Activated CD4-positive, alpha-beta T cell treated with anti-CD3 and anti-CD28 coated beads, Interleukin-2, amount 50 U/mL, for 4 hours (primary cell): ENCODE measurements at regions not wholly inside any gene's neighbourhood (a gene's known extent, or its start where the extent isn't known, plus 50 kb on each side); places are given as distances from the start of the nearest gene placed in this dataset.
"Not testable (repeated sequence)": the region's sequence is repeated elsewhere in the genome, so short reads cannot be mapped to it uniquely, and the experiment has no call there.

ENCODE experiments used
- DNase-seq, 2 experiments: peaks; one replicate each; pipeline ENCODE4 v3.0.0-alpha.2; 2020

DNA sequence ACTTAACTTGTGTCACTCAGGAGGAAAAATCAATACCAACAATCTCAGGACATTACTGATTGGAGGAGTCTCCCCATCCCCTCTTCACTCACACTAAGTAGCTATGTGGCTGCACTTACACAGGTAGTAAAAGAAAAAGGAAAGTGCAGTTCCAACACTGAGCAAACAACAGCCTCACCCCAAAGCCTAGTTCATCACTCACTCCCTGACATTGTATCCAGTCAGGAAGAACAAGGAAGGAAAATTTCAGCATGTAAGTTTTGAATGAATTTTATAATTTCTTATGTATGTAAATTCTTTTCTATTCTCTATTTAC lies 273.4 kb downstream of the IGSF11 start:
- DNase-seq, result no peak

DNA sequence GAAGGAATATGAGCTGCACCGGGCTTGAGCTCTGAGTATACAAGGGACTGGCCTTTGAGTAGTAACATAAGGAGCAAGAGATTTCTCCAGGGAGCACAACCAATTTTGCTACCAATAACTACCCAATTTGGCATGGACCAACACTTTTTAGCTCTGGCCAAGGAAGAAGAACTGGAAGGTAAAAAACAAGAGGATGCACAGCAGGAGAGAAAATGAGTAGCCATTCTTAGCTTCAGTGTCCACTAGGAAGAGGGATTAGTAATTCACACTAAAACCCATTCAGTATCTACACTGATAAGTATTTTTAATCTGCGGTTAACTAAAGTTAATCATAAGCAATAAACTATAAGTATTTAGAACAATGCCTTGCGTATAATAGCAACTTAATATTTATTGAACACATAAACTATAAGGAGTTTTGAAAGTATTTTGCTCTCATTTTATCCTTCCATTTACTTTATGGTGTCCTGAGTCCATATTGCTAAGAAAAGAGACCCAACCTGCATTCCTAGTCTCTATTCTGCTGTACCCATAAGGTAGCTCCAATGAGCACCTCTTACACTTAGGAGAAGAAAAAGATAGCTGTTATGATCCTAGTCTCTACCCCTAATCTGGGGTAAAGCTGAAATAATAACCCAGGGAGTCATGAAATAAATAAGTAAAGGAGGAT lies 268.9 kb downstream of the IGSF11 start:
- no peak for DNase-seq

DNA sequence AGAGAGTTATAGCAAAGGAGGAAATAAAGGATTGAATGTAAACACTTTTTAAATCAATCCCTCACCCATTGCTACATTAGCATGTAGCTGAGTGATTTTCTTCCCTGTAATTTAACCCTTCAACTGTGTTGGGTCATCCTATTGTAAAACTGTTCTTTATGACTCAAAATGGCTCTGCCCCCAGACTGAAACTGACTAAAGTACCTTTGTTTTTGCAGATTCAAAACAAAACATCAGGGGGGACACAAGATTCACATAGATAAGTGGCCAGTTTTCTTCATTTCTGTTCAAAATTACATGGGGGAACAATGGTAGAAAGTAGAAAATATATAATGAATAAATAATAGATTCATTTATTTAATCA lies 268.4 kb downstream of the IGSF11 start:
- DNase-seq, result no peak

DNA sequence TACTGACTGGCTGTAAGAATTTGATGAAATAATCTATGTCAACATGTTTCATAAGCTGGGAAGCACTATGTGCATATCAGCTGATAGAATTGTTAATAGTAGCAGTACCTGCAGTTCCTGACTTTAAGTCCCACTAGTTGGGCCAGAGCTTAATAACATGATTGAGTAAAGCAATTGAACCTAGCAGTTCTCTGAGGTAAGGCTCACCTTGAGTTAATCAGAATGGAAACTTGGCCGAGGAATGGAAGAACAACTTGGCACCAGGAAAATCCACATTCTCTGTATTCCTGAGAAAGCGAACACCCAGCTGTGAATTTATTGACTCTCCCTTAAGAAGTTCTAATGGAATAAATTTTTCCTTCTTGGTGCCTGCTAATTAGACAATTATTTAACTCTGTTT lies 262.6 kb downstream of the IGSF11 start:
- no peak for DNase-seq

DNA sequence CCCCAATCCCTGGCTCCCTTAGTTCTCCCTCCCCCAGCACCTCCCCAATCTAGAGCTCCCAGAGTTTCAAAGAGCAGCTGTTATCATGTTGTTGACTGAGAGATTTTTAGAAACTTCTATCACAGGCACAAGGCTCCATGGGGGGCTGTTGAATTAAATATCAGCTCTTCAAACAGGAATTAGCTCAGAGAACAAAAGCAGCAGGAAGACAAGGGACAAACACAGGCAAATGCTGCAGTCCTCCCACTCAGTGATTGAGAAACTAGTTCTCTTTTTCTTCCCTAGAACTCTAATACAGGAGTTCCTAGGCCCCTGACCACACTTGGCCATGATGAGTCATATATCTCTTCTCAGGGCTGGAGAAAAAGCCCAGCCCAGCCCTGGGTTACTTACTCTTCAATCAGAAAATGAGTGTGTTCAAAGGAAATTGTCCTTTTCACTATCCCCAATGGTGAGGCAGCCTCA lies 262.1 kb downstream of the IGSF11 start:
- no peak for DNase-seq

DNA sequence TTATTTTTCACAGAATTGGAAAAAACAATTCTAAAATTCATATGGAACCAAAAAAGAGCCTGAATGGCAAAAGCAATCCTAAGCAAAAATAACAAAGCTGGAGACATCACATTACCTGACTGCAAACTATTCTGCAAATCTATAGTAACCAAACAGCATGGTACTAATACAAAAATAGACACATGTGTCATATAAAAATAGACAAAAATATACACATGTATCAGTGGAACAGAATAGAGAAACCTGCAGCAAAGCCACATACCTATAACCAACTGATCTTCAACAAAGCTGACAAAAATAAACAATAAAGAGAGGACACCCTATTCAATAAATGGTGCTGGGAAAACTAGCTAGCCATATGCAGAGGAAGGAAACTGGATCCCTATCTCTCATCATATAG lies 259.6 kb downstream of the IGSF11 start:
- DNase-seq, result no peak

DNA sequence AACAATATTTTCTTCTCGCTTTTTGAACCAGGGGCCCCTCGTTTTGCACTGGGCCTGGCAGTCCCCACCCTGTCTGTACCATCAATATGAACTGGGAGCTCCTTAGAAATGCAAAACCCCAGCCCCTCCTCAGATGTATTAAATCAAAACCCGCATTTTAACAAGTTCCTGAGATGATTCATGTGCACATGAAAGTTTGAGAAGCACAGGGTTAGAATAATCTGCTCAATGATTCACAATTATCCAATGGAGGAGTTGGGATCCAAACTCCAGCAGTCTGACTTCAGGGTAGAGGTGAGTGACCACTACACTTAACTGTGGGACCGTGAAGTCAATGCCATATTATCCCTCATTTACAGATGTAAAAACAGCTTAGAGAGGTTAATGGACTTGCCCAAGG lies 256.4 kb downstream of the IGSF11 start:
- DNase-seq, result no peak

DNA sequence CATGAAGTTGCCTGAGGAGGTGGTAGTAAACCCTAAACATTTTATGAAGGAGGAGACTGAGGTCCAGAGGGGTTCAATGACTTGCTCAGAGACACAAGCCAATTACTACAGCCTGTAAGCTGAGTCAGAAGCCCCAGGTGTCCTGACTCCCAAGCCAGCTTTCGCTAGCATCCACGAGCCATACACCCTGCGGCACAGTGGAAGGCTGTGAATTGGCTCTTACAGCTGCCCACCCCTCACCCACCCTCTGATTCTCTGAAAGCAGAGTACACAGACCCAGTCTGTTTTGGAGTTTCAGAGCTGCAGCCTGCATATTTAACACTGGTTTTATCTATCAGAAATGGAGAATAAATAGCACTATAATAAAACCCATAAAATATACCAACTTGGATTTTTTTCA lies 253.4 kb downstream of the IGSF11 start:
- no peak for DNase-seq

DNA sequence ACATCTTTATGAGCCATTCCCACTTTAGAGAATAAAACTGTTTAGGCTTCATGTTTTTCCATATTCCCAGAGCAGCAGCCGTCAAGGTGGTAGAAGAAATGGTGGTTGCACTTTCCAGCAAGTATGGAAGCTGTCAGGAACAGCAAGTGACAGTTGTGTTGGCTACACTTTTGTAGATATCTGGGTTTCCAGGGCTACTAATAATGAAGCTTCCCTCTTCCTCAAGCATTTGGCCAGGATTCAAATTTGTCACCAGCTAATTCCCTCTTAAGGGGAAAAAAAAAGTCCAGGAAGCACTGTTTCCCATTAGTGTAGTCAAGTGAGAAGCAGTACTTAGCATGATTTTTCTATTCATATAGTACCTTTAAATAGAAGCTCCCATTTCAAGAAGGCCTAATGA lies 252.8 kb downstream of the IGSF11 start:
- DNase-seq, result no peak

DNA sequence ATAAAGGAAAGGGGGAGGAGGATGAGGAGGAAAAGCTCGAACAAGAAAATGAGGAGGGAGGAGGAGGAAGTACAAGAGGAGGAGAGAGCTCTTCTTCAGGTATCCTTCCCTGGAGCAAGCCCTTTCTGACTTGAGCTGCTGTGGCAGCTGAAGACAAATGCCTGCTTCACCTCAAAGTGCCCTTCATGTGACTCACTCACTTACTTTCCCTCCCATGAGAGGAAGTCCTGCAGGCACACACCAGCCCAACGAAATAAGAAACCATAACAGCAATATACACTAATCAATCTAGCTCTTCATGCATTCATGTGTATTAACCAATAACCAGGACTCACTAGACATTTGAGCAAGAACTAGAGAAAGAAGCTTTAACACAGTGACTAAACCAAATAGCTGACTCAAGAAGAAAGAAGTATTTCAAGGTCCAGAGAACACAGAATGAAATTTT lies 251.9 kb downstream of the IGSF11 start:
- DNase-seq, result no peak

DNA sequence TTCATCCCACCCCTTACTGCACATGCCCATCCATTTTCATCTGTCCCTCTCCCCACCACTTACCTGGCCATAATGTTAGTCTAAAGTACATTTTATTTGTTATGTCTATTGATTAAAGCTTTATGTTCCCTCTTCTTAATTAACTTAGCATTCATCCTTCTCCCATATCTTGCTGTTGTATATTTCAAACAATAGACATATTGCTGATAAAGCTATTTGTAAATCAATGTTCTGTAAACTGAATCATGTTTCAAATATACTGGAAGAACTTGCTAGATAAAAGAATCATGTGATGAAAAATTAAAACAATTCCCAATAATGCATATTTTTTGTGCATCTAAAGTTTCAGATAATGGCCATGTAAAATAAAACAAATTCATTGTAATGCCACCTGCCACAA lies 249.2 kb downstream of the IGSF11 start:
- no peak for DNase-seq

DNA sequence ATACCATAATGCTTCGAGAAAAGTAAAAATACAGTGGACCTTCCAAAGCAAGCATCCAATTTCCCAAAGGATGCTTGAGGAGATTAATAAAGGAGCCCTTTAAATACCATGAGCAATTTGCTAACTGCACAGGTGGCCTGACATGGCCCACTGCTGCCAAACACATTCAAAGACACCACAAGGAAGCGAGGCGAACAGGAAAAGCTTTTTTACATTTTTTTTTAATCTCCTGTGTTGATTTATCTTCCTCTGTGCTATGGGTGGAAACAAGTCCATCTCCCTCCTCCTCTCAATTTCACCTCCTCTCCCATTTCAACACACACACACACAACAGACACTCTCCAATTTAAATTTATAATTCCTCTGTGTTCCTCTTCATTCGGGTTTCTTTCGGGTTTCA lies 243.4 kb downstream of the IGSF11 start:
- DNase-seq, result no peak

DNA sequence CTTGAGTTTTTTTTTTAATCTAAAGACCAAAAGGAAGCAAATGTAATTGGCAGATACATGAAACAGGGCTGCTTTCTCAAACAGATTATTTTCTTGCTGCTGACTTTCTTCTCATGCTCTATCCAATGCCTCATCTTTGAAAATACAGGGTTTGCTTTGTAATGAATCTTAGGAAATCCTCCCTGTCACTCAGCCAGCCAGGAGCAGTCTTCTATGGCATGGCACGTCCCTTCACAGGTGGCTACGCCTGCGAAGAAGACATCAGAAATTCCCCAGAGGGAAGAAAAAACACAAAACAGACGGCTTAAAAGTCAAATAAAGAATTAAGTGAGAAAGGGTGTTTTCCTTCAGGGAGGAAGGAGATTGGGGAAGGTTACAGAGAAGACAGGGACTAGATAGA lies 242.5 kb downstream of the IGSF11 start:
- no peak for DNase-seq

DNA sequence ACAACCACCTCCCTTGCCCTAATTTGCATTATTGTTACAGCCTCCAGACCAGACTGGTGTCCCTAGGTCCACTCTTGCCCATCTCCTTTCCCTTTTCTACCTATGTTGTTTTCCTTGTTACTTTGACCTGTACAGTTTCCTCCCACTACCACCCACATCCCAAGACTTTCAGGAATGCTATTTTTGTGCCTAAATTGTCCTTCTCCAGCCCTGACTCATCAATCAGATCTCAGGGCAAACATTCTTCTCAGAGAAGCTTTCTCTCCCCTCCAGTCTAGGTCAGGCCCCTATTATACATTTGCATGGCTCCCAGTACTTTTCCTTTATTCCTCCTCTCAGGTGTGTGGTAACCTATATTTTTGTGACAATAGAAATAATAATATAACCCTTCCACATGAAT lies 241.5 kb downstream of the IGSF11 start:
- no peak for DNase-seq

DNA sequence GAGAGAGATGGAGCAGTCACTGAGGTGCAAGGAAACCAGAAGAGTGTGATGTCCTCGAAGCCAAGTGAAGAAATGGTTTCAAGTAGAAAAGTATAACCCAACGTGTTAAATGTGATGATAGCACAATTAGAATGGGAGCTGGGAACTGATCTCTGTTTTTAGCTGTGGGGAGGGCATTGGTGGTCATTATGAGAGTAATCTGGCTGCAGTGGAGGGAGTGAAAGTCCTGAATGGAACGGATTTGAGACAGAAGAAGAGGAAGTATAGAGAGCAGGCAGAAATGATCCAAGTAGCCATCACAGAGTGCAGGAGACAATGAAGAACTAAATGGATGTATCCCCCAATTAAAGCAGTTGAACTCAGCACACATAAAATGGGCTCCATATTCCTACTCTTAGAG lies 235.3 kb downstream of the IGSF11 start:
- no peak for DNase-seq

DNA sequence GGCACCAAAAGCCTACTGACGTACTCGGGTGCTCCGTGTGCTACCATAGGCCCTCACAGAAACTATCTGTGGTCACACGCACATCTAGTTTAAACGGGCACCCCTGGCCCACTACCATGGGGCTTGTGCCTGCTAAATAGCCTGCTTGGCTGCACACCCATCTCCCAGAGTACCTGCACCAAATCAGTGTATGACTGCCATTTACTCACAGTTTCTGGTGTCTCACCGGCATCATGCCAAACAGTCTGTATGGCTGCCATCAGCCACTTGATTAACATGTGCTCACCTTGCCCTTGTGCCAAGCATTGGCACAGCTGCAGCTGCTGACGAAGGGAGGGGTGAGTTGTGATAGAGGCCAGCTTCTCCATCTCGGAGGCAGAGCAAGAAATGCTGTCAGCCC lies 232.7 kb downstream of the IGSF11 start:
- DNase-seq, result no peak

DNA sequence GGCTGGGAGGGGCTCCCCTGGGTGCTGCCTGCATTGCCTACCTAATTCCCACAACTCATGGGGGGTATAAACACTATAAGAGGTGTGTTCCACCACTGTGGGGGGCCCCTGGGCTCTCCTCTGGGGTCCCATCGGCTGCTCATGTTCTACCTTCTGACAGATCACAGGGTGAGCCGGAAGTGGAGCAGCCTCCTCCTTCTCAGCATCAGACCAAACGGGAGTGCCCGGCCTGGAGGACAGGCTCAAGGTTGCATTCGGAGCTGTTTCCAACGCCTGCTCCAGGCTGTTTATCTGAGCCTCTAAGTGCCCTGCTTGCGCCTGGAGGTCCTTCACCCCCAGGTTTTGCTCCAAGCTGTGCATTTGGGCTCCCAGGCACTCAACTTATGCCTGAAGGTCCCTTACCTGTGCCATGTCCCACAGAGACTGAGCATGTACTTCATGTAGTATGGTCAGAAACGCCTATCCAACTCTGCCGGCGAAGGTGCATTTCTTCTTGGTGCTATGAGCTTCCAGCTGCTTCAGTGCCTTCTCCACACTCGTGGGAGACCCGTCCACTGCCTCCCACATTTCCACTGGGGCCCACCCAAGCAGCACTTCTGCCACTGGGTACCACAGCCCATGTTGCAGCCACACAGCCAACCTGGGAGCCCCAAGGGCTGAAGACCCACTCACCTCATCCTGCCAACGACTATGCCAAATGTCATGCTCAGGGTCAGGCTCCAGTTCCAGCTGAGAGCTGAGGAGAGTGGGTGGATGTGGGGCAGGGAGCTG lies 232.1 kb downstream of the IGSF11 start:
- no peak for DNase-seq

DNA sequence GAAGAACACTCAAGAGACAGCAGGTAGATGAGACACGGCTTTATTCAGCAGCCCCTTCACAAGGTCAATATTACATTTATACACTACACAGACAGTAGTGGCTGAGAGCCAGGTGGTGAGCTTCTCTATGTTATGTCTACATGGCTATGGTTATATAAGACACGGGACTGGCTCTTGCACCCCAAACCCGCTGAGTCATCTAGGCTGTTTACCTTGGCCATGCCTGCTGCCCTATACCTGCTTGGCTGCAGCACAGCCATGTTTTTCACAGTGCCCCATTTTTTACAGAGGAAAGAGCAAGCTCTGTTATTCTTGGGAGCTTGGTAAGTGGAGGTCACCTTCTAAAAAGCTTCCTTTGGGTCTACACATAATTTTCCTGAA lies 231.6 kb downstream of the IGSF11 start:
- no peak for DNase-seq

DNA sequence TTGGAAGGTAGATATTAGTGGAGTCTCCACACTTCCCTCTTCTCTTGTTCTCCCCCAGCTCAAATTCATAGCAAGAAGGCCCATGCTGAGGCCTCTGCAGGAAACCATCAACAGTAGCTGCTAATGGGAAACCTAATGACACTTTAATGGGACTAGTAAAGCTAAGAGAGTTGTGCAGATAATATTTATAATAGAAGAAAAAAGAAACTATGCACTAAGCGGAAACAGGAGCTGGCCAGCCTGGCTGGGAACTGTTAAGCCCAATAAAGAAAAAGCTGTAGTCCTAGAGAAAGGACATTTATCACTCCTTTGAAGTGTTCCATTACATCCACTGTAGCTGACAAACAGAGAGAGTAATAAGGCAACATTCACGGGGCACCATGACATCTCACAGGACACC lies 229.6 kb downstream of the IGSF11 start:
- DNase-seq, result no peak

DNA sequence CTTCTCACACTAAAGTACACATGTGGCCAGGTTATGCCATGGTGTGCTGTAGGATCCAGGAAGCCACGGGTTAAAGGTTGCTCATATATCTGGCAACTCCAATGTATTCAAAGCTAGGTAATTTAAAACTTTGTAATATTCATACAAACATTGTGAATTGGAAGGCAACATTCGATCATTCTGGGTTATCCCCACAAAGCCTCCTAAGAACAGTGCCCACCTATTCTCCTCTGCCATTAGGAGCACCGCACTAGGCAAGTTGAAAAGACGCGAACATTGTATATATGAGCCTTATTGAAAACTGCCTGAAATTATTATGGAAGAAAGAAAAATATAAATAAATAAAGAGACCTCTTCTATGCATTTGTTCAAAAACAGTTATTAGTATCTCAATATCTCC lies 228.2 kb downstream of the IGSF11 start:
- DNase-seq, result no peak

DNA sequence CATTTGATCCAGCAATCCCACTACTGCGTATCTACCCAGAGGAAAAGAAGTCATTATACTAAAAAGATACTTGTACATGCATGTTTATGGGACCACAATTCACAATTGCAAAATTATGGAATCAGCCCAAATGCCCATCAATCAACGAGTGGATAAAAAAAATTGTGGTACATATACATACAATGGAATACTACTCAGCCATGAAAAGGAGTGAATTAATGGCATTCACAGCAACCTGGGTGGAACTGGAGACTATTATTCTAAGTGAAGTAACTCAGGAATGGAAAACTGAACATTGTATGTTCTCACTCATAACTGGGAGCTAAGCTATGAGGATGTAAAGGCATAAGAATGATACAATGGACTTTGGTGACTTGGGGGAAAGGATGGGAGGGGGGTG lies 227.3 kb downstream of the IGSF11 start:
- not testable (repeated sequence) for DNase-seq

DNA sequence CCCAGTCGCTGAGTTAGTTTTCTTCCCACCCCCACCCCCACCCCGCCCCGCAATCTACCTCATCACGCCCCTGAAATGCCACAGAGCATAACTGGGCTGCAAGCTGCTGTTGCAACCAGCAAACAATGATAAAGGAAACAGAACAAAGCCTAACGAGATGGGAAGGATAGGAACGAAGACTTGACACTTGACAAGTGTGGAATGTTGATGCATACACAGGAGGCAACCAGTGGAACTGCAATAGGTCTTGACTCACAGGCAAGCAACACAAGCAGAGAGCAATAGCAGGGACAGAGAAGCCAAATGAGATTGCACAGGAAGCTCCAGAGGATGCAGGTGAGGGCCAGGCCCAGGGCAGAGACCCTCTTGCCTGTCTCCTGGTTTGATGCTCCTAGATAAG lies 225.9 kb downstream of the IGSF11 start:
- no peak for DNase-seq

DNA sequence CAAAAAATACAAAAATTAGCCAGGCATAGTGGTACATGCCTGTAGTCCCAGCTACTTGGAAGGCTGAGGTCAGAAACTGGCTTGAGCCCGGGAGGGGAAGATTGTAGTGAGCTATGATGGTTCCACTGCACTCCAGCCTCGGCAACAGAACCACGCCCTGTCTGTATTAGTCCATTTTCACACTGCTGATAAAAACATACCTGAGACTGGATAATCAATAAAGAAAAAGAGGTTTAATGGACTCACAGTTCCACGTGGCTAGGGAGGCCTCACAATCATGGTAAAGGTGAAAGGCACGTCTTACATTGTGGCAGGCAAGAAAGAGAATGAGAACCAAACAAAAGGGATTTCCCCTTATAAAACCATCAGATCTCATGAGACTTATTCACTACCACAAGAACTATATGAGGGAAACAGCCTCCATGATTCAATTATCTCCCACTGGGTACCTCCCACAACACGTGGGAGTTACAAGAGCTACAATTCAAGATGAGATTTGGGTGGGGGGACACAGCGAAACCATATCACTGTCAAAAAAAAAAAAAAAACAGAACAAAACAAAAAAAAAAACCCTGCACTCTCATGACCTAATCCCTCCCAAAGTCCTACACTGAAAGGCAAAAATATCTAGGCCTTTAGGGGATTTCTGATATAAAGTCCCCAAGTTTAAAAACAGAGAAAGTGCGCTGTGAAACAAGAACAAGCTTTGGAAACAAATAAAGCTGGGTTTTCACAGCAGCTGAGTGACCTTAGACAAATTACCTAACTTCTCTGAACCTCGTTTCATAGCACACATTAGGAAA lies 224.7 kb downstream of the IGSF11 start:
- DNase-seq, result no peak

DNA sequence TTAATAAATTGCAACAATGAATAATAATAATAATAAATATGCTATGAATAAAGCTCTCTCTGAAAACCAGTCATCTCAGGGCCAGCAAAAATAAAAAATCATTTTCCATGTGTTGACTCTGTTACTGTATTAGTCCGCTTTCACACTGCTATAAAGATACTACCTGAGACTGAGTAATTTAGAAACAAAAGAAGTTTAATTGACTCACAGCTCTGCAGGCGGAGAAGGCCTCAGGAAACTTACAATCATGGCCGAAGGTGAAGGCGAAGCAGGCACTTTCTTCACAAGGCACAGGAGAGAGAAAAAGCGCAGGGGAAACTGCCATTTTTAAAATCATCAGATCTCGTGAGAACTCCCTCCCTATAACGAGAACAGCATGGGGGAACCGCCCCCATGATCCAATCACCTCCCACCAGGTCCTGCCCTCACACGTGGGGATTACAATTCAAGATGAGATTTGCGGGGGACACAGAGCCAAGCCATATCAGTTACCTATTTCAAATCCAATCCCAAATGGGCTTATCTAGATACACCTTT lies 224.1 kb downstream of the IGSF11 start:
- DNase-seq, result no peak
